NOMO-1 (cell line): ENCODE measurements at regions not wholly inside any gene's neighbourhood (a gene's known extent, or its start where the extent isn't known, plus 50 kb on each side); places are given as distances from the start of the nearest gene placed in this dataset.

Source experiments
- DNase-seq, 2 experiments: peaks; one replicate each; lab custom pipeline; 2025; ENCODE audit not compliant: unreplicated experiment in 2 of 2; lab: John Stamatoyannopoulos, UW

DNA sequence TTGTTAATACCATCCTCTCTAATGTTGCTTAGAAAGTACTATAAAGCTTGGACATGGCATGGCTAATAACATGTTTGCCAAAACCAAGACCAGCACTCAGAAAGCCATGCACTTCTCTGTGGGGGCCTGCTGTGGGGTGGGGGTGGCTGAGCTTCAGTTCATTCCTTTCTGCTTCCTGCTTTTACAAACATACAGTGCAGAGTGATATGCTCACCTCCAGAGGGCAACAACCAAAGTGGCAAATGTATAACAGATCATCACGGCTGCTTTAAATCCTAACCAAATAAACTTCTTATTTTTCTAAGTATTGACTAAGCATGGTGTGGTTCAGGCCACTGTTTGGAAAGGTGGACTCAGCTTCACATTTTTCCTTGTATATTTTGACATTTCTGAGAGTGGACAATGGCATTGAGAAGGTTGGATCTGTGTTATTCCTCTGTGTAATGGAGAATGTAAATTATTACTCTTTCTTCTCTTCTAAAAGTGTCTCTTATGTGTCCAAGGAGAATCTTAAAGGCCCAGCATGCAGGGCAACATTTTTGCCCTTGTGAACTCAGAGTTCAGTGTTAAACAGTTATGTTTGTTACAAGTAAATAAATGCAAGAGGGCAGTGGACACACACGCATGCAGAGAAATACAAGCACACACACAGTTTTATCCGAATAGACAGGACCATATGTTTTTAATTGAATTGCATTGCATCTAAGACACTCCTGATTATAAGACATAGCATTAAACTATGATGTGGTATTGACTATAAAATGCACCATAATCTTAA lies 186.1 kb downstream of the HERPUD2 start:
- DNase-seq, result no peak

DNA sequence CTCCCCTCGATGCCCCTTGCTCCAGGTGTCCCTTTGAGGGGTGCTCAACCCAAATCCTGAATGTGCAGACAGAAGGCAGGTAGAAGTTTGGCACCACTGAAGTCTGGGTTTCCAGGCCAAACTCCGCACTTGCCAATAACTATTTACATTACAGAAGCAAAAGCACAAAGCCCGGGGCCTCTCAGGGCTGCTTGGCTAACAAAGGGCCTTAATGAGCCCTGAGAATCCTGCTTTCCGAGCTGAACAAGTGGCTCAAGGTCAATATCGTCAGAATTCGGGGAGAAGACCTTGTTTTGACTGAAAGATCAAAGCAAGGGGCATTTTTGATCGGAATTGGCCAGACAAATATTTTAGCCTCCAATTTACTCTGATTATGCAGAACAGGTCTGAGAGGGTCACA lies 189.9 kb downstream of the HERPUD2 start:
- no peak for DNase-seq

DNA sequence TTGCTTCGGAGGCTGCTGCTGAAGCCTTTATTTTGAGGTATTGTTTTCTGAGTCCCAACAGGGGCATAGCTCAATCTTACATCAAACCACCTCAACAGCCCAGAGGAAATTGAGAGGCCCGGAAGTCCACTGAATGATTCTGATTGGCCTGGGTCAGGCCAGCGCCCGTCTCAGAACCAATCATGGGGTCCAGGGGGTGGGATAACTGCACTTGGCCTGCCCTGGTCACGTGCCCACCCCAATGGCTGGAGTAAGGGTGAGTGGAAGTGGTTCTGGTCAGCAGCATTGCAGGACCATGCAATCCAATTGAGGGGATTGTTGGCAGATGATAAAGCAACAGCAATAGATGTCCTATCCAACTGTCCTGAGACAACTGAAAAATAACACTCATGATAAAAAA lies 190.6 kb downstream of the HERPUD2 start:
- DNase-seq, result no peak

DNA sequence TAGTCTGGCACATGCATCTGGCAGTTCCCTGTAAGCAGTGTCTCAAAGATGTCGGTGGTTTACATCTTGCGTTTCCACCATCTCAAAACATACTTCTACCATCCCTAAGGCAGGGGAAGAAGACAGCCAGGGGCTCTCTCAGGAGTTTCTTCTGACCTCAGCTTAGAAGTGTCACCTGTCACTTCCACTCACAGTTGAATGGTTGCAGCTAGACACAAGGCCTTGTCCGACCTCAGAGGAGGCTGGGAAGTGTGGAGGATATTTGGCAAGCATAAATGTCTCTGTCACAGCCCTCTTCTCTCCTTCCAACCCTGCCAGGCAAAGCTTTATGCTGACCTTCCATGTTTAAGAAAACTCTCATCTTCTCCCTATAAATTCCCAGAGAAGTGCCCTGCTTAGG lies 193.3 kb downstream of the HERPUD2 start:
- DNase-seq, result no peak

DNA sequence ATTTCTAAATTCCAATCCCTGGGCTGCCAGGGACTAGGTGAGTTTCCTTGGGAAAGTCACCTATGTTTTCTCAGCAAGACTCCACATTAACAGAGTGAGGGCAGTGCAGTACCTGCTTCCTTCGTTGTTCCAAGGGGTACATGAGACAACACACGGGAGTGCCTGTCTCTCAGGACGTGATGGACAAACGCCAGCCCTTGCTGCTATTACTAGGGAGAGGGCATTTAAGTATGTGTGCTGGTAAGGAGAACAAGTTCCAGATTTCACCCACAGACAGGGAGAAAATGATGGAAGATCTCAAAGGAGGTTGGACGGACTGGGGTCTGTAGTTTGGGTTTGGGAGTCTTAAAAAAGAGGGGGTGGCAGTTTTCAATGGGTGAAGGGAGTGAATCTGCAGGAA lies 195.7 kb downstream of the HERPUD2 start:
- no peak for DNase-seq

DNA sequence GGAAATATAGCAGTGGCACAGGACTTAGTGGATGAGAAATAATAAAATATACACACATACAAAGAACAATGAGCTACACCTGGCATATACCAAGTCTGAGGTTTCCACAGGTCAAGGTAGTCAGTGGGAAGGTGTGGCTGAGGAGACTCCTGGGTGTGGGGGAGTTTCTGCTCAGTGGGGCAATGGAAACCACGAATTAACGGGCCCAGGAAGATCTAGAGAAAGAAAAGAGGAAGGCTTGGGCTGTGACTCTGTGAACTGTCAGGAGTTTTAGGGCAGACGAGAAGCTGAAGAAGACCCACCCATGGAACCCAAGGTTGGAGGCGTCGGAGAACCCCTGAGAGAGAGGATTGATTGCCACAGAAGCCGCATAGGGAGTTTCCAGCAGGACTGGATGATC lies 196.5 kb downstream of the HERPUD2 start:
- no peak for DNase-seq

DNA sequence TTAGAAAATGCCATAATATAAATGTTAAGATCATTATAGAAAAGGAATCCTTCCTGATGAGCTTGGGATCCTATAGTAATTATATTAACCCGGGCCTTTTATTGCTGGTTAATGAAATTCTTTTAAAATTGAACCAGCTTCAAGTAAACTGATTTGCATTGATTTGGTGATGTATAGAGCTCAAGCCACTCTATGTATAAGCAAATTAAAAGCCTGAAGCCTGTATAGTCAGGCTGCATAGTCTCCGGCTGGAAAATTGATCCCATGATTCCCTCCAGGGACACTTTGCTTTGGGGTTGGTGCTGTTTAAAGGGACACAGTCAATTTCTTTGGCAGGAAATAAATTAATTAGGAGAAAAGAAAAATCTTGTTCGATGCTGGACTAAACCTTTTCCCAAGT lies 199.1 kb downstream of the HERPUD2 start:
- no peak for DNase-seq

DNA sequence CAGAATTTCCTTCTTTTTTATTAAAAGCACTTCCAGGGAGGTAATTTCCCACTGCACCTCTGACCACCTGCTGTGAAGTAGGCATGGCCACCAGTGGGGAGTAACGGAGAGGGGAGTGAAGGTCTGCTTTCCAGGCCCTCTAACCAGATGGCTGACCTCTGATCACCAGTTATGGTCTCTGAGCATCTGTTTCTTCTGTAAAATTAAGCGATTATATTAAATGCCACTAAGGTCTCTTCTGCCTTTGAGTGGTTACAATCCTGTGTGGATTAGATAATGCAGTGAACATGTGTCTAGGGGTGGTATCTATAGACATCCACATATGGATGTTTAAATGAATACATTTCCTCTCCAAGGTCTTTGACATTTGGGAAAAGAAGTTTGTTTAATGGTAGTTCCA lies 199.6 kb downstream of the HERPUD2 start:
- no peak for DNase-seq

DNA sequence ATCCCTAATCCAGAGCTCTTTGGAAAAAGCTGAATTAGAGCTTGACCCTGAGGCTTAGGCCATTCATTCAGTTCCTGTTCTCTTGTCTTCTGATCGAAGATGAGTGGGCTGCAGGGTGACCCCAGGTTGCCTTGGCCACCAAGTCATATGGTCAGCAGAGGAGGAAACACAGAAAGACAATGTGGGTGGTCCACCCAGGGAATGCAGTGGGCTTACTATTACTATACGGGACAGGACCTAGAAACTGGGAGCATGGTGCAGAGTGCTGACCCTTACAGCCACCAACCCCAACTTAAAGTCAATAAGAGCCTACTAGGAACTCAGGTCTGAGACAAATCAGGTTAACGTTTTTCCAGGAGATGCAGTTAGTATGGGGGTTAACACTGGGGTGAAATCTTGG lies 200.5 kb downstream of the HERPUD2 start:
- DNase-seq, result no peak

DNA sequence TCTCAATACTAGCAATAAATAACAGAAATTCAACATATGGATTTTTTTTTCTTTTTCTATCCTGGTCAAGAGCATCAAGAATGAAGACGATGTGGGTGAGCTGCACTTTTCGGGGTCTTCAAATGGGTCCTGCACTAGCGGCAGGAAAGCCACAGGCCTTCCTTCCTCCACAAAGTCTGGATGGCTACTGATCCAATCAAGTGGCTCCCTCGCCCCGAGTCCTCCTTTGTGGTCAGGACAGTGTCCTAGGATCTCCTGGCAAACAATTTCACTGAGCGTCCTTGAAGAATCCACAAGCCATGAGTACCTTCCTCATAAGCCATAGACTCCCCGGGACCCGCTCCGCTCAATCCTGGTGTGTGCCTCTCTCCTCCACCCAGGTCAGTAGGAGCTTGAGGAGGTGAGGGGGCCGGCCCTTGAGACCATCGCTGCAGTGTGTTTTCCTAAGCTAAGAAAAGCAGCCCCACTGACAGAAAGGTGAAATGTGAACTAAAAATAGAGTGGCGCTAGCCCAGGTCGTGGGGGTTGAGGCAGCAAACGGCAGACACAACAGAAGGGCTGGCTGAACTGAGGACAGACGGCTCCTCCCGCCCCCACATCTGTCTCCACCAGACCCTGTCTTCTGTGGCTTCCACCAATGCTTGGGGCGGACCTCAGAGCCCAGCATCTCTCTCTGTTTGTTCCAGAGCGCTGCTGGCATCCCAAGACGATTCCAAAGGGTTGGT lies 202.3 kb downstream of the HERPUD2 start:
- no peak for DNase-seq

DNA sequence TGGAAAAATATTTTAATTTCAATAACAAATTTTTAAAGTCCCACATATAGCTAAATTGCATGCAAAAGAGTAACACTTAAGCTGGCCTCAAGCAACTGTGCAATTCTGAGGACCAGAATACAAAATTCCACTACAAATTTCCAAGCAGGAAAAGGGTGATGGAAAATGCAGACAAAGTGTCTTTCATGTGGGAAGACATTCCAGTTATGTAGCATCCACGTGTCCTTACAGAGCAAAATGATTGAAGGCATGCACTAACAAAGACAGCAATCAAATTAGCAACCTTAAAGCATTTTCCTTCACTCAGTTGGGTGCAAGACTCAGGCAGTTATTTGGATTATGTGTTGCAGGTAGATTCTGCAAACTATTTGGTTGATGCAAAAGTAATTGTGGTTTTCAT lies 203.7 kb downstream of the HERPUD2 start:
- no peak for DNase-seq

DNA sequence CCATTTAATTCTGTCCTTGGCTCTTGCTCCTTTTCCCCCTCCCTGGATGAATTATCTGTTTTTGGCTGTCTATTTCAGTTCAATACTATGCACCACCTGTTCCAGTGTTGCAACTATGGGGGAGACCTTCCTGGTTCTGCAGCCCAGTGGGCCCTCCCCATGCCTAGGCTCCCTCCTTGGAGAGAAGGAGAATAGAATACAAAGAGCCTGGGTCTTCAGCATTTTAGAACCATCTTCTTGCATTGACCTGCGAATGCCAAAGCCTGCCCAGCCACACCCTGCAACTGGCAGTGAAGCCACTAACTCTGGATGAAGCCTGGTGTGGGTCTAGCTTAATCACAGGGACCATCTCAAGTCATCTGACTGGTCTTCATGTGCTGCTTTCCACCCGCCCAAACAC lies 207.1 kb downstream of the HERPUD2 start:
- no peak for DNase-seq

DNA sequence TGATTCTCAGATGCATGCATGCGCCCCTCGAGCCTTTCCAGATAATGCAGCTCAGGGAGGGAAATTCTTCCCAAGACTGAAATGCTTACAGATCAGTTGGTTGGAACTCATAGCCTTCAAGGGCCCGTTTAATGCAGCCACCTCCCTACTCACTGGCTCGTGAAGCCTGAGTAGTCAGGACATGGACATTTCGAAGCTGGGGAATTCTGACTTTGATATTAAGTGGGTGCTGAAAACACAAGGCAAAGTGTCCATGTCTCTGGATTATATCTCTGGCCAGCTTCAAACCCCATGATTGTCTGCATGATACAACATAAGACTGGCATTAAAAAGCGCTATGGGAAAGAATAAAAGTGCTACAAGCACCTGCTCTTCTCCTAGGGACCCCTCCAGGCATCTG lies 207.5 kb downstream of the HERPUD2 start:
- DNase-seq, result no peak

DNA sequence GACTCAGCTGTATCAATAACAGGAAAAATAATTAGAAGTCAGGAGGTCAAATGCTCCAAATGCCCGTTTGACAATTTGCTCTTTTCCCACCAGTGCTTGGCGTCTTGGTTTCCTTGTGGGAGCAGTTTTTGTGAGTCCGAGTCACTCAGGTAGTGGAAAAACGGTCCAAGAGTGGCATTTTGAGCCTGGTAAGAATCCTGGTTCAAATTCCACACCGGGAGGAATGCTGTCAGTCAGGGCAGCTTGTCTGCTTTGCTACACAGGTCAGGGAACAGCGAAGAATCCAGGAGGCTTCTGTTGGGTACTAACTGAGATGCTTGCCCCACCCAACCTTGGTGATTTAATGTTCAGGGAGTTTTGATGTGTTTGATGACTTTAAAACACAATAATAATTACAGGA lies 209.5 kb downstream of the HERPUD2 start:
- no peak for DNase-seq

DNA sequence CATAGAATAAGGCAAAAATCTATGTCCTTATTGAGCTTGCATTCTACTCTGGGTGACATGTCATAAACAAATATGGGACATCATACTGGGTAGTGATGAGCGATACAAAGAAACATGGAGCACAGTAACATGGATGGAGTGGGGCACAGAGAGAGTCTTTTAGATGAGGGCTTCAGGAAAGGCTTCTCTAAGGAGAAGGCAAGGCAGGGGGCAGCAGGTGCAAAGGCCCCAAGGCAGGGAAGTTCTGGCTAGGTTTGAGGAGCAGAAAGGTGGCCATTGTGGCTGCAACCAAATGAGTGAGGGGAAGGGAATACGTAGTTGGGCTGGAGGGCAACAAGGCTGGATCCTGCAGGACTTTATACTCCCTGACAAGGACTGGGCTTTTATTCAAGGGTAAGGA lies 211.4 kb downstream of the HERPUD2 start:
- DNase-seq, result no peak

DNA sequence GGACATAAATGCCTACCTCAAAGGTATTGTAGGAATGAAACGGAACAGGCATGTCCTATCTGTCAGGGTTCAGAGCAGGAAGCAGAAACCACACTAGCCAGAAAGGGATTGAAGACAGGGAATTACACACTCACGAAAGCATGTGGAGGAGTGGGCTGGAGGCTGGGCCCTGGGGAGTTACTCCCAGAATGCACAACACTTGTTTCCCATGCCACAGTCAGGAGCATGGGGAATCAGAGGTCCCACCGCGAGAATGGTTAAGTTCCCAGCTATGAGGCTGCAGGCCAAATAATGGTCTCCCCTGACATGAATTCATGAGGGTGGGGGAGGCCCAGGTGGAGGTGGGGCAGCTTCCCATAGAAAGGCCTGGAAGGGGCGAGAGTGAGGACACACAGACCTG lies 212.7 kb downstream of the HERPUD2 start:
- DNase-seq, result no peak

DNA sequence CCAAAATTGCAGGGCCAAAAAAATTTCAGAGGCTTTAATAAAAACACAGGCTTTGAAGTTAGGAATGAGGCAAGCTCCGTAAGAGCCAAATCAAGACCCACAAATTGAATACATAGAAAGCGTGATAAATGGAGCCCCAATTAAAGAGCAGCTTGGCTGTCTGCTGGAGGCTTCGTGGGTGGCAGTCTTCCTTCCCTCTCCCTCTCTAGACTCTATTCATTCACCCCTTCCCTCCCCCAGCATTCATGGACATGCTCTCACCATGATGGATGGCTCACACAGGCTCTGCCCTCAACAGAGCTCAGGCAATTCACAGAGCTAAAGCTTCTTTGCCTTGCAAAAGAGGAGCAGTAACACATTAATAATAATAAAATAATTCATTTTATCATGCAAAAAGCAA lies 214.1 kb downstream of the HERPUD2 start:
- no peak for DNase-seq

DNA sequence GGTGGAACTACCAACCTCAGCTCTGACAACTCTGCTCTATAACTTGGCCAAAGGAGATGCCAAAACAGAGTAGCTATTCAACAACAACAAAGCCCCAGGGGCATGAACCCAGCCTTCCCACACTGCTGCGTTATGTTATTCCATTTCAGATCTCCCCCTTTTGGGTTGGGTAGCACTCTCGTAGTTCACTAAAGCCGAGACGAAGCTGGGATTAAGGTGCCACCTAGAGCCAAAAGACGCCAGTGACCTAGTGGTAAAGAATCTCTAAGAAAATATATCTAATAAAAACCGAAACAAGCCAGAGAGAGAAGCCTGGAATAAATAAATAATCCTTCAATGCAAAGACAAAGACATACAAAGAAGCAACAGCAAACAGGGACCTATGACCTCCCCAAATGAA lies 217.3 kb downstream of the HERPUD2 start:
- DNase-seq, result no peak

DNA sequence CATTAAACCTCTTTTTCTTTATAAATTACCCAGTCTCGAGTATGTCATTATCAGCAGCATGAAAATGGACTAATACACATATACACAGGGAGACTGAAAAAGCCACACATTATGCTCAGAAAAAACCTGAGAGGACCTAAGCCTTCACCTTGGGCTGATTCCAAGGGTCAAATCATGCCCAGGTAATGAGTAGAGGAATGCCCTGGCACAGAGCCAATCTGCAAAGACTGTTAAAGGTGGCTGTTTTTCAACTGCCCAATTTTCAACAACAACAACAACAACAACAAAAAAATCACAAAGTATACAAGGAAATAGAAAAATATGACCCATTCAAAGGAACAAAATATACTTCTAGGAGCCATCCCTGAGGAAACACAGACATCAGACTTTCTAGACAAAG lies 220.2 kb upstream of the TBX20 start:
- DNase-seq, result no peak

DNA sequence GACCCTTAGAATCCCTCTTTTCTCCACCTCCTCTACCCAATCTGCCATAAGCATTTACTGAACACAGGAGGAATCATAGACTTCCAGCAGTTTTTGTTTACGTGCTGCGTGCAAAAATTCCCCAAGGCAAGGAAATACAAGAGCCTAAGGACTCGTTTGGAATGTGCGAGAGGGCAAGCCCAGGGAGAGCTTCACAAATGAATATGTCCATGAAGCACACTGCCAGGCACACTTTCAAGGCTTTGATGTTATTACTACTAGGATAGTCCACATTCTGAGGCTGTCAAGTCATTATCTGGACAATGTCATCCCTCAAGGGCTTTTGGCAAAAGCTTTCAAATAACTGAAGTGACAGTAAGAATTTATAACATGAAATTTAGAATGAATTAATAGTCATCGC lies 214.7 kb upstream of the TBX20 start:
- DNase-seq, result no peak

DNA sequence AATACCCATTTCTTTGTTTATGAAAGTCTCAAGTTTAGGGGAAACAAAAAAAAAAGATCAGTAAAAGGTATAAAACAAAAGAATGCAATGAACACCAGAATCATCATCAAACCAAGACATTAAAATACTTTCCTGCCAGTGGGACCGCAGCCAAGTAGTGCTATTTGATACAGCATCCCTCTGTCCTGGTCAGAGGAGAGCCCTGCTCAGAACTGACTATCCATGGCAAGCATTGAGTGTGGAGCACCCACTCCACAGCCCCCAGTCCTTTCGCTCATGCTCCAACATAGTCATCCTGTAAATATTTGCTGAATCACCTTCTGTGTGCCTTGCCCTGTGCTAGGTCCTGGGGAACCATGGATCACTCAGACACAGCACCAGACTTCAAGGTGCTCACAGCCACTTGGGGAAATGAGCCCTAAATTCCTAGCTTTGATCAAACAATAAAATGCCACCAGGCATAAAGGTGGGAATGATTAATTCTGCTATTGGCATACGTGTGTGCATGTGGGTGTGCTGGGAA lies 213.6 kb upstream of the TBX20 start:
- DNase-seq, result no peak

DNA sequence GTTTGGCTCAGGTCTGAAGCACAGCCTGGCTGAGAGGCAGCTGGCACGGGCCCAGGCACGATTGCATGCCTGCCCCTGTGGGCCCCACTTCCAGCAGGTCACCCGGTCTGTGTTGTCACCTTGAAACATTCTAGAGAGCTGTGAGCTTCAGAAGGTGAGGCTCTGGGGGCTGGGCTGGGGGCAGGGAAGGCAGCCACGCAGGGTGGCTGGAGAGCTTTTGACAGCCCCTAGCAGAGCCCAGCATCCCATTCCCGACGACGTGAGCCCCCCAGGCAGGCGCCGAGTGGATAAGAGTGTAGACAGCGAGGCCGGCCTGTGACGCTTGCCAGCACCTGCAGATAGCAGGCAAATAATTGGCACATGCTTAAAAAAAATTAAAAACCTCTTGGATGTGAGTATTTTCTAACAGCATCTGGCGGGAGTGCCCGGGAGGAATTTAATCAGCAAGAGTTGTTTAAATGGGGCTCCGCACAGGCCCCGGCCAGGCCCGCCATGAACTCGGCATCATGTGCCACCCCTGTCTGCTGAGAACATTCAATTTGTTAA lies 212.0 kb upstream of the TBX20 start:
- no peak for DNase-seq
